GM18519 (cell line): ENCODE measurements at regions not wholly inside any gene's neighbourhood (a gene's known extent, or its start where the extent isn't known, plus 50 kb on each side); places are given as distances from the start of the nearest gene placed in this dataset.

ENCODE experiments used
- ATAC-seq: cut with Tn5 transposase; IDR thresholded peaks from one replicate; pipeline ENCODE4 v1.9.1; 2021; ENCODE audit warnings: mild to moderate bottlenecking, moderate library complexity; ENCODE audit not compliant: unreplicated experiment, low FRiP score

GRCh38 chr14:38910092-38910491 is 192.9 kb downstream of the SEC23A start:
- peak; percentile 78 for ATAC-seq

- no peak for ATAC-seq
Measured at GRCh38 chr14:38904959-38905358, 198.1 kb downstream of the SEC23A start.

GRCh38 chr14:38901791-38902190 is 201.2 kb downstream of the SEC23A start:
- no peak for ATAC-seq

DNA sequence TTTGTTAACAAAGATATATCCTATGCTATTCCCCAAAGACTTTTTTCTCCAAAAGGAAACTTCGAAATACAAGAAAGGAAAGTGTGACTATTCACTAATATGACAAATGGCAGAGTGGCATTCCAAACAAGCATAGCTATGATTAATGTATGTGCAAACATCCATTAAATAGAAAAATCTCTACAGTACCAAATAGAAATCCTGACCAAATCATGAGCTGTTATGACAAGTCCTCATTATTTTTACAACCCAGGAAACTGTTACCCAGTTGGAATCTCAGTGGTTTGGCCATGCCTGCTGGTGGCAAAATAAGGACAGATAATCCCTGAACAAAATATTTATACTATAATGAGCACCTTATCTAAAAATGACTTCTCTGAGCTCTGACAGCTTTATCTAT is 202.1 kb downstream of the SEC23A start:
- no peak for ATAC-seq

GRCh38 chr14:38887696-38888095 is 215.3 kb downstream of the SEC23A start:
- no peak for ATAC-seq

DNA sequence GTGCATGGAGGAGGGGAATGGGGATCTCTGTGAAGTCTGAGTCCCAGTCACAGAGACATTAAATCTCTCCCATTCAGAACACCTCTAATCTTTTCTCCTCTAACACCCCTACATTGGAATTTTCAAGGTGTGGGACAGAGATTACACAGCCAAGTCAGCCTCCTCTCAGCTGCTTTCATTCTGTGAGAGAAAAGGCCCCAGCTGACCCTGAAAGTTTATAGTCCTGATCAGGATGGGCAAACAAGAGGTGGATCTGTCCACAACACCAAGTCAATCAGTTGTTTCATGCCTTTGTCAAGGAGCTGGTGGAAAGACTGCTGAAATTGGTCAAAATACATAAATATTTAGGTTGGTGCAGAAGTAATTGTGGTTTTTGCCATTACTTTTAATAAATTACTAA is 218.9 kb downstream of the SEC23A start:
- ATAC-seq = no peak

GRCh38 chr14:38883127-38883526 is 219.9 kb downstream of the SEC23A start:
- ATAC-seq = no peak

GRCh38 chr14:38882533-38882932 is 220.5 kb downstream of the SEC23A start:
- no peak for ATAC-seq

- ATAC-seq = no peak
Measured at GRCh38 chr14:38880643-38881524, 222.2 kb downstream of the SEC23A start.

GRCh38 chr14:38877744-38878388 is 225.2 kb downstream of the SEC23A start:
- ATAC-seq = no peak

DNA sequence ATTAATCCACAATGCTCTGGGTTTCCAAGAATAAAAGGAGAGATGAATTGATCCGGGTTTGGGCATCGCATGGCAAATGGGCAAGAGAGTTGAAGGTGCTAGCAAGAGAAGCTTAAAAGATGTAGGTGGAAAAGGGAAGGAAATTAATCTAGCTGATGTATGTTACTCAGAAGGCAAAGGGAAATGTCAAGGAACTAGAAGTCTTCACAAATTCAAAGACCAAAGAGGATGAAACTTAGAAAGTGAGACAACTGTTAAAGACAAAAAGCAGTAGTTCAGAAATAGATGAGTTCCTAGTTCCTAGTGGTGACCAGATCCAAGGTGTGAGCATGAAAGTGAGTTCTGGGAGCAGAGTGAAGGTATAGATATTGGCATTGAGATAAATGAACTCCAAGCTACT is 228.3 kb downstream of the SEC23A start:
- ATAC-seq = no peak

GRCh38 chr14:38873941-38874612 is 229.0 kb downstream of the SEC23A start:
- no peak for ATAC-seq

DNA sequence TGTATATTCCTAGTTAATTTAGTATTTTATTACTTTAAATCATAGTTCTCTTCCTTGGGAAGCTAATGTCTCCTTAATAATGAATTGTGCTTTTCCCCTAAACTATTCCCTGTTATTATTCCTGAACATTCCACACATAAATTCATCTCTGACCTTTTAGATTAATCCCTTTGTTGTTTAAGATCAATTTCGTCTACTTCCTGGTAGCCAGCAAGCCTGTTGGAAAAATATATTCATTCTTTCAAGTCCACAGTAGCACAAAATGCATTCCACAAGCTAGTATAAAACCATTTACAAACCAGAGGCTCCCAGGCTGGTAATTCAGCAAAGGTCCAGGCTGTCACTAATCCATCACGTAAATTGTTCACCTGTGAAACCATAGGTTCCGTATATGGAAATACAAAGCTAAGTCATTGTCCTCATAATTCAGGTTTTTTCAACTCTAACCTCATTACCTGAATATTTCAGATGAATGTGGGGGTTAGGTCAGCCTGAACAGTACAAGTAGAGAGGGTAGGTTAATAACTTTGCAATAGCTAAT is 232.7 kb downstream of the SEC23A start:
- ATAC-seq = no peak

DNA sequence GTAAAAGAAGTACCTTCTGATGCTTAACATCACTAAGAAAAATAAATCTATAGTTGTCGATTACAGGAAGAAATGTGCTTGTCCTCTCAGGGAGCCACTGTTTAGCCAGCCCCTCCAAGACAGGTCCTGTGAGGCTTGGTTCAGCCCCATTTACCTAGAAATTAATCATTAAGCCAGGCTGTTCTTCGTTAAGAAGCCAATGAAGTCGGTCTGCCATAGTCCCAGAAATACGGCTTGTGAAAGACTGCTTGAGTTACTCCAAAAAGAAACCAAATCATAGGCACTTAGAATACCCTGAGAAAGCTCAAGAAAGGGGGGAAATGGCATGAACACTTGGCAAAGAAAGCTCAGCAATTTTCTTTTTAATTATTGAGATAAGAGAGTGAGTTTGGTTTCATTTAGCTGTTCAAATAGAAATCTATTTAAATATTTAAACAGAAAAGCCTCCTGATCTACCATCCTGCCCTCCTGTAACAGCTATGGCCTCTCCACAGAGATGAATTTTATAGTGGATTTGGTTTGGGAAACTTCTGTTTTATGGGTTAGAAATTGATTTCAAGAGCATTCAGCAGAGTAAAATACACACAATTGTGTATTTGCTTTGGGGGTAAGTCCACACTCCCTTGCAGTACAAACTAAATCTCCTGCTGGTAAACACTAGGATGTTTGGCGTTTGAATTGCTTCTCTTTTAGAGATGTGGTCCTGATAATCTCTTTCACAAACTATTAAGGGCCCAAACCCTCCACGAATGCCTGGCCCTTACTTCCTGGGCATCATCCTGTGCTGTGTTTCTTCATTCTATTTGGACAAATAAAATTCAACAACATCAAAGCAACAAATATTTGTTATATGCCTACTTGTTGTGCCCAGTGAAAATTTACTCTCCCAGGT is 234.4 kb downstream of the SEC23A start:
- no peak for ATAC-seq

DNA sequence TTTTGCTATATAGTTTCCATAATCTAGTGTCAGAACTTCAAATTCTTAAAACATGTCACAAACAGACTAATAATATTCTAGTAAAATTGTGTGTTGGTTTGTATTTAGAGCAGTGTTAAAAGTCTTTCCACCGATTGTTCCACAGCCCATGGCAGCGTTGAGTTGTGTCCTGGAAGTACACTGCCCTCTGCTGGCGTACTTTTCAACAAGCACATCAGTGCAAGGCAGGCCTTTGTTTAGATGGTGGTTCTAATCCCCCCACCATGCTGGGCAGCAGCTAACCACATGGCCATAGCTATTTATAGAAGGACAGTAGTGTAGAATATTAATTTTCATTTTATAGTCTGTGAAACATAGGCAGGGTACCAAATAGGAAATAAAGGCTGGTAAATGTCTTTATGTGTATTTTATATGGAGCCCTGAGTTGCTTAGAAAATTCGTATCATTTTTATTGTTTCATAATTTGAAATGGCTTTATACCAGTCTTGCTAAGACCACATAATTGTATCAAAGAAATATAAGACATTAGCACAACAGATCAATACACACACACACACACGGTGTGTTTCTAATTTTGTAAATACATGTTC is 235.4 kb downstream of the SEC23A start:
- peak; percentile 95 for ATAC-seq

DNA sequence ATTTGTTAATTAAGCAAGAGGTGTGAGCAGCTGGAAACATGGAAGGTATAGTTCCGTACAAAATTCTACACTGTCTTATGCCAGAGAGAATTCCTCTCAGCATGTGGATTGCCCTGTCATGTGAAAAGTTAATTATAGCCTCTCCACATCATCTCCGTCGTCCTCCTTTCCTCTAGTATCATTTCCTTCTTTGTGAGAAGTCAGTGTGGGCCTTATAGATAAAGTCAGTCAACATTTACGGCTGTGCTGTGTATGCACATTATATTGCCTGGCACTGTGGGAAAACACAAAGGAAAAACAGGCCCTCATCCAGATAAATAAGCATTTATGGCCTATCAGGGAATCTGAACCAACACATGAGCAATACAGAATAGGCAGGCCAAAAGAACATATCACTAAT is 236.6 kb downstream of the SEC23A start:
- ATAC-seq = no peak

GRCh38 chr14:38862366-38862765 is 240.7 kb downstream of the SEC23A start:
- ATAC-seq = no peak

DNA sequence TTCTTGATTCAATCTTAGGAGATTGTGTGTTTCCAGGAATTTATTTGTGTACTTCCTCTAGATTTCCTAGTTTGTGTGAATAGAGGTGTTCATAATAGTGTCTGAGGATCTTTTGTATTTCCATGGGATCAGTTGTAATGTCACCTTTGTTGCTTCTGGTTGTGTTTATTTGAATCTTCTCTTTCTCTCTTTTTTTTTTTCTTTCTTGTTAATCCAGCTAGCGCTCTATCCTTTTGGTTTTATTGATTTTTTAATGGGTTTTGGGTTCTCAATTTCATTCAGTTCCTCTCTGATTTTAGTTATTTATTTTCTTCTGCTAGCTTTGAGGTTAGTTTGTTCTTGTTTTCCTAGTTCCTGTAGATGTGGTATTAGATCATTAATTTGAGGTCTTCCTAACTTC is 242.5 kb downstream of the SEC23A start:
- ATAC-seq = no peak

GRCh38 chr14:38856798-38857197 is 246.2 kb downstream of the SEC23A start:
- no peak for ATAC-seq

DNA sequence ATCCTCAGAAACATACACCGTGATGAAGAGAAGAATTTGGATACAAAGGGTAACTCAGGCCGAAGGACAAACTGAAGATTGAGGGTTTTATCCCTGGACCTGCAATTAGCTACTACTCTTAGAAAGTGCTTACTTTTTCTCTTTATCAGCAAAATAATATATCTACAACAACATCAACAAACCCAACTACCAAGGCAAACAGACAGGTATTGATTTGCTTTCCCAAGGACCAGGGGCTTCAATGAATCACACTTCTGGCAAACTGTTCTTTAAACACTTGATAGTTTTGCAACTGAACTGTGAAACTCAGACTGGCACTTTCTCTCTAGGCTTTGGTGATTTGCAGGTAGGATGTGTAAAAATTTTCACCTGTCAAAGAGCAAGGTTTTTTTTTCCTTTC is 247.5 kb downstream of the SEC23A start:
- ATAC-seq = no peak
